Ectodermal cell (in vitro differentiated cells): ENCODE measurements at regions not wholly inside any gene's neighbourhood (a gene's known extent, or its start where the extent isn't known, plus 50 kb on each side); places are given as distances from the start of the nearest gene placed in this dataset.

Experiments
- H3K27ac ChIP-seq: 2 replicates; pipeline ENCODE4 v1.7.0; 2013; ENCODE audit warnings: mild to moderate bottlenecking, low read depth, low read length; ENCODE audit not compliant: insufficient read depth, poor library complexity, severe bottlenecking
- H3K27me3 ChIP-seq: 2 replicates; pipeline ENCODE4 v1.7.0; 2013; ENCODE audit warnings: mild to moderate bottlenecking, low read length; ENCODE audit not compliant: insufficient read depth, control insufficient read depth, poor library complexity, severe bottlenecking
- H3K36me3 ChIP-seq: one replicate; pipeline ENCODE4 v1.7.0; 2013; ENCODE audit warnings: low read length; ENCODE audit not compliant: control insufficient read depth, insufficient read depth
- H3K4me1 ChIP-seq: one replicate; pipeline ENCODE4 v1.7.0; 2013; ENCODE audit warnings: low read length; ENCODE audit not compliant: control insufficient read depth, insufficient read depth
- H3K4me3 ChIP-seq: 2 replicates; pipeline ENCODE4 v1.7.0; 2013; ENCODE audit warnings: low read depth, low read length, control low read depth; ENCODE audit not compliant: insufficient read depth
- H3K9me3 ChIP-seq: 2 replicates; pipeline ENCODE4 v1.7.0; 2013; ENCODE audit warnings: mild to moderate bottlenecking, low read length, moderate library complexity; ENCODE audit not compliant: control insufficient read depth
- WGBS, 2 experiments: methylation state at CpG; one replicate each; pipeline ENCODE4 v1.1.7; 2013; ENCODE audit warnings: missing lambda C conversion rate in 2 of 2; 5-methylcytosine and 5-hydroxymethylcytosine counted together

GRCh38 chr9:73816905-73817304 is 665.2 kb downstream of the ANXA1 start:
- 84% methylated on average over 11 to 12 of the region's 12 CpGs for WGBS, 2 experiments
- H3K27me3 ChIP-seq = no peaks in the 10 kb centered on the region
- H3K27ac ChIP-seq = no peak overlapping the region
- no peaks in the 10 kb centered on the region for H3K4me1 ChIP-seq
- no peaks in the 10 kb centered on the region for H3K36me3 ChIP-seq
- H3K9me3 ChIP-seq = no peaks in the 10 kb centered on the region
- no peak overlapping the region for H3K4me3 ChIP-seq

DNA sequence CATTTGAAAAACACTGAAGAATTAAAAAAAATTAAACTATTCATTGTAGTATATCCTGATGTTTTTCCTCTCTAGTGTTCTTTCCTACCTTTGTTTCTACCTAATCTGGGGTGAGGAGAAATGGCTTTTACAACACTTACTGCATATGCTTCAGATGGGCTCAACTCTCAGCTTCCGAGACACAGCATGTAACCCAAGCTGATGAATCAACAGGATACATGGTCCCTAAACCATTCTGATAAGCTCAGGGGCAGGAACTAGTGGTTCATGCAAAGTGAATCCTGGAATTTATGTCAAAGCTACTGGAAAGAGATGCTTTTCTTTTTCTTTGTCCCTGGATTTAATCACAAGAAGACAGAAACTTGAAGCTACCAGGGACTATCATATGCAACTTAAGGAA is 672.5 kb upstream of the RORB start:
- Histone ChIP-seq H3K36me3 (no peaks in the 10 kb centered on the region), H3K27ac (no peak overlapping the region), H3K4me1 (peaks cover 4% of the 10 kb centered on the region), H3K9me3 (no peaks in the 10 kb centered on the region), H3K27me3 (no peaks in the 10 kb centered on the region), H3K4me3 (no peak overlapping the region)
- 40 to 81% methylated on average over 1 of the region's 1 CpG for WGBS, 2 experiments

DNA sequence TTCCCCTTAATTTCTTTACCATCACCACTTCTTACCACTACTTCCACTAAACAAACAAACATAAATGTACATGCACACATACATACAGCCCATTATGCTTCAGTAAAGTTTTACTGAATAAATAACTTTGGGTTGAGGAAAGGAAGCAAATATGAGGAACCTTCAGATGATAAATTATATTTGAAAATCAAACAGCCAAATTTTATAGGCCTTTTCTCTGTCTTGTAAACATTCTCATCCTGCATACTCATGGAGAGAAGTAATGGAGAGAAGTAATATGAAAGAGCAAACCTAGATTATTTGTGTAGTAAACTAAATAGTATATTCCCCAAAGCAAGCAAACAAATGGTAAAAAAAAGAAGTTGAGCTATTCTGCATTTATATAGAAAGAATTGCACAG is 658.3 kb upstream of the RORB start:
- no peaks in the 10 kb centered on the region for H3K36me3 ChIP-seq
- H3K27me3 ChIP-seq = no peaks in the 10 kb centered on the region
- H3K9me3 ChIP-seq = no peaks in the 10 kb centered on the region
- peaks cover 3% of the 10 kb centered on the region for H3K4me1 ChIP-seq
- H3K4me3 ChIP-seq = no peak overlapping the region
- no peak overlapping the region for H3K27ac ChIP-seq

DNA sequence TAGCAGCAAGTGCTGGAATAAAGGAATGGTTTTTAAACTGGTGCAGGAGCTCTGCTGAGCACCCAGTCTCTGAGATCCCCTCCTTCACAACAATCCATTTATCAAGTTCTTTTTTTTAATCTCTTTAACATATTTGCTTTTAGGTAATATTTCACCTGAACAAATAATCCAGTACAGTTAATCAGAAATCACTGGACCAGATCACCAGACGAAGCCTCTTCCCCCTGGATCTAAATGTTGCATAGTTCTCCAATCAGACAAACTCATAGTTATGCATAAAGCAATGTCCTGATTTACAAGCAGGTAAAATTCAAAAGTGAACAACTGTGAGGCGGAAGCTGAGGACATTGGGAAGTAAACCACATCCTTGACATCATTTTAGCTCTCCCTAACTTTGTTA is 657.7 kb upstream of the RORB start:
- H3K36me3 ChIP-seq = no peaks in the 10 kb centered on the region
- no peaks in the 10 kb centered on the region for H3K27me3 ChIP-seq
- no peak overlapping the region for H3K4me3 ChIP-seq
- WGBS, 2 experiments = 85 to 96% methylated on average over 2 of the region's 2 CpGs
- no peaks in the 10 kb centered on the region for H3K9me3 ChIP-seq
- peaks cover 5% of the 10 kb centered on the region for H3K4me1 ChIP-seq
- no peak overlapping the region for H3K27ac ChIP-seq

GRCh38 chr9:73841018-73841417 is 656.1 kb upstream of the RORB start:
- Histone ChIP-seq H3K4me3 (no peak overlapping the region), H3K4me1 (peaks cover 5% of the 10 kb centered on the region), H3K36me3 (no peaks in the 10 kb centered on the region), H3K27me3 (no peaks in the 10 kb centered on the region), H3K9me3 (no peaks in the 10 kb centered on the region), H3K27ac (no peak overlapping the region)
- whole genome bisulfite sequencing, 2 experiments = 91% methylated on average over 3 to 4 of the region's 4 CpGs

DNA sequence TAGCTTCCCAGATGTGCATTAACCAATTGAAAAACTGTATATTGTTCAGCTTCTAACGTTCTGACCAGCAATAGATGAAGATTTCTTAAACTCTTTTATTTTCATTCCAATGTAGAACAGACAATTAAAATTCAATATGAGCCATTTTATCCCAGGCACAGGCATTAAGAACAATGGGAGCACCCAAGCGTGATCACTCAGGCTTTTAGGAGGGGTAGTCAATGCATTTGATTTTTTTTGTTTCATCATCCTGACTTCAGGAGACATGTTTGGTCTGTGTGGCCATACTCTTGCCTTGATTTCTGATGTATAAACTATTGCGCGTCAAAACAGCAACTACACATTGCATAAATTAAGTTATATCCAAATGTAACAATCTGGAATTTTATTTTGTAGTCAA is 653.0 kb upstream of the RORB start:
- H3K4me3 ChIP-seq = no peak overlapping the region
- WGBS, 2 experiments = 77 to 90% methylated on average over 2 to 3 of the region's 4 CpGs
- no peaks in the 10 kb centered on the region for H3K27me3 ChIP-seq

DNA sequence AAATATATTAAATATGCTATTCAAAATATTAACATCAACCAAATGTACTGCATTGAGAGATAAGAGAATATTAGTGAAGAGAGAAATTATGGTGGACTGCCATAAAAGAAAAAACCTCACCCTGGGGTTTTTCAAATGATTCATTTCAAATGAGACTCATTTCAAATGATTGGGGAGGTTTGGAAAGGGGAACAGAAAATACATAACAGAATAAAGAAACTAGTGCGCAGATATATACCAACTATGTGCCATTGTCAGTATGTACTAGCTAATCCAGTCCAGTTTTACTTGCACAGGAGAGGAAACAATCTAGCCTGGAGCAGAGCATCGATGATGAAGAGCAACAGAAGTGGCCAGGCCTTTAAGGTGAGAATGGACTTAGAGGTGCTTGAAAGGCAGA is 651.6 kb upstream of the RORB start:
- 84 to 92% methylated on average over 2 of the region's 2 CpGs for WGBS, 2 experiments
- Histone ChIP-seq H3K27me3 (no peaks in the 10 kb centered on the region), H3K36me3 (no peaks in the 10 kb centered on the region), H3K4me3 (no peak overlapping the region), H3K4me1 (peaks cover 12% of the 10 kb centered on the region), H3K9me3 (no peaks in the 10 kb centered on the region), H3K27ac (no peak overlapping the region)

More for the DNA sequence above, 653.0 kb upstream of the RORB start:
- Histone ChIP-seq H3K4me1 (peaks cover 12% of the 10 kb centered on the region), H3K27ac (no peak overlapping the region), H3K36me3 (no peaks in the 10 kb centered on the region), H3K9me3 (no peaks in the 10 kb centered on the region)

- H3K36me3 ChIP-seq = no peaks in the 10 kb centered on the region
- no peaks in the 10 kb centered on the region for H3K9me3 ChIP-seq
- H3K27ac ChIP-seq = no peak overlapping the region
- H3K4me3 ChIP-seq = no peak overlapping the region
- peaks cover 12% of the 10 kb centered on the region for H3K4me1 ChIP-seq
- WGBS, 2 experiments = 27 to 39% methylated on average over 6 to 7 of the region's 7 CpGs
- no peaks in the 10 kb centered on the region for H3K27me3 ChIP-seq
These were observed 651.0 kb upstream of the RORB start for GRCh38 chr9:73845954-73846690.

- WGBS, 2 experiments = 12 to 14% methylated on average over 3 of the region's 3 CpGs
These were observed 649.6 kb upstream of the RORB start for GRCh38 chr9:73847536-73847935.

GRCh38 chr9:73853549-73853948 is 643.6 kb upstream of the RORB start:
- WGBS, 2 experiments = 93 to 96% methylated on average over 3 of the region's 3 CpGs
- no peak overlapping the region for H3K4me3 ChIP-seq
- H3K4me1 ChIP-seq = no peaks in the 10 kb centered on the region
- H3K27me3 ChIP-seq = no peaks in the 10 kb centered on the region
- H3K36me3 ChIP-seq = no peaks in the 10 kb centered on the region
- H3K9me3 ChIP-seq = no peaks in the 10 kb centered on the region
- H3K27ac ChIP-seq = no peak overlapping the region

More at GRCh38 chr9:73847536-73847935, 649.6 kb upstream of the RORB start:
- no peaks in the 10 kb centered on the region for H3K36me3 ChIP-seq
- H3K9me3 ChIP-seq = no peaks in the 10 kb centered on the region
- H3K4me1 ChIP-seq = peaks cover 12% of the 10 kb centered on the region
- no peaks in the 10 kb centered on the region for H3K27me3 ChIP-seq
- H3K4me3 ChIP-seq = no peak overlapping the region
- H3K27ac ChIP-seq = no peak overlapping the region

DNA sequence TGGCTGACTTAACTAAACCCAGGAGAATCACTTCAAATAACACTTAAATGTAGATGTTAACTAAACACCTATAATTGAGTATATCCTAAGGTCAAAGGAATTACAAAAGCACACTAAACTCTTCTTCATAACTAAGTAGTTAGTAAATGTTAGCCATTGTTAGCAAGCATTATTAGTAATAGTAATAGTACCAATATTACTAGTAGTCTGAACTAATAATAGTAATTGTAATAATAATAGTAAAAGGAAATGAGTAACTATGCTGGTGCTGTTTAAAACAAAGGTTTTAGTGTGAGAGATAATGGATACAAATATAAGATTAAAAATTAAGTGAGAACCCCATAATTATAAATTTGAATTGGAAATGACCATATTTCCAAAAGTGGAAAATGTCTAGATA is 641.9 kb upstream of the RORB start:
- Histone ChIP-seq H3K27me3 (no peaks in the 10 kb centered on the region), H3K27ac (no peak overlapping the region), H3K4me1 (no peaks in the 10 kb centered on the region), H3K9me3 (no peaks in the 10 kb centered on the region), H3K4me3 (no peak overlapping the region), H3K36me3 (no peaks in the 10 kb centered on the region)
